T-helper 2 cell treated with Interferon-gamma antibody and Interleukin-4, amounts not matched to agents 100 ng/mL and 5 ng/mL, for 36 hours (primary cell): ENCODE measurements at regions not wholly inside any gene's neighbourhood (a gene's known extent, or its start where the extent isn't known, plus 50 kb on each side); places are given as distances from the start of the nearest gene placed in this dataset.

ENCODE experiments used
- intact Hi-C: fragments of 100-400 bp; cut with micrococcal nuclease; formaldehyde crosslinking; loops from one replicate; pipeline ENCODE4 v1.15.1; 2023

GRCh38 chr6:14250573-14250972 lies 133.0 kb downstream of the CD83 start:
- intact Hi-C loops: no loop called here

GRCh38 chr6:14252271-14252850 lies 134.8 kb downstream of the CD83 start:
- intact Hi-C loops: no loop called here

GRCh38 chr6:14254505-14254904 lies 136.9 kb downstream of the CD83 start:
- intact Hi-C loops: no loop called here

DNA sequence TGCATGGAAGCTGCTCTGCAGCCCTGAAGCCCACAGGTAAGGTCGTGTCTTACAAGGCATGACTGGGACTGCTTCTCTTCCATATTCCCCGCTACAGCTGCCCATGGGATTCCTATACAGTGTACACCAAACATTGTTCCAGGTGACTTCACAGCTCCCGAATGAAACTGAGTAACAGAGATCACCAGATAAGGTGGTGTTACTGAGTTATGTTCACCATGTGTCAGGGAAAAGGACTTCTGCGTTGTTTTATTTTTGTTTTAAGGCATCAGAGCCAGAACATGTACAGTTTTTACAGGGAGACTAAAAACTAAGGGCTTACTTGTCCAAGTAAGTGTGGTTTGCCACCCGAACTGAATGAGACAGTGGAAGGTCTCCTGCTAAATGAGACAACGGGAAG lies 138.3 kb downstream of the CD83 start:
- intact Hi-C loops: no loop called here

GRCh38 chr6:14258117-14258516 lies 140.5 kb downstream of the CD83 start:
- intact Hi-C loops: no loop called here

DNA sequence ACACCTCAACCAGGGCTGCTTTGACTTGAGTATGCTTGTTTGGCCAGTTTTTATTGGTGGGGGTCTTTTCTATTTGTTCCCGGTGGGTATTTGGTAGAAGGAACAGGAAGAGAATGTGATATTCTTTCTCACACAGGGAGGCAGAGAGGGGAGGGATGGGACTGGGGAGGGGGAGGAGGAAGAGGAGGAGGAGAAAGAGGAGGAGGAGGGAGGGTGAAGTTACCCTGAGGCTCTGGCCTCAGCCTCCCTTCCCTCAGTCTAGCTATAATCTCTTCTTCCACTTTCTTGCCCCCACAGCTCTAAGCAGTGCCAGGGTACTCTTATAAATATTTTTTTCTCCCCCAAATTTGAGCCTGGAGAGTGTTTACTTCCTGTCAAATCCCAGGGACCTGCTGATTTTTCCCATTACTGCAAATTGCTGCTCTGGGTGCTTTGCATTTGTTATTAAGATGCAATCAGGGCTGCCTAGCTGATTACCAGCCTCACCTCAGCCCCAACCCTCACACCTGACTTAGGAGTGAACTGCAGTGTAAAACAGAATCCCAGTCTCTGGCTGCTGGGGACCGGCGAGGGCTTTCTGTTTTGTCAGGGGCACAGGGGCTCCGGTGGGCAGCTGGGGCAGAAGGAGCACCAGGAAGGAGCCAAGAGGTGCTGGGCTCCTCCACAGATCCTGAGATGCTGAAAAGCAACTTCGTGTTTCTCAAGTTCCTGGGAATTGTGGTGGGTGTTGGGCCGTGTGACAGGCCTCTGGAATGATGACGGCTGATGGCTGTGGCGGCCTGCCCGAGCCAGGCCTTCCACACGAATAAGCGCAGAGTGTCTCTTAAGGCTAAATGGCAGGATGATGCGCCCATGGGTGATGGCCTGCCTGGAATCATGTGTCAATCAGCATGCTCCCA lies 141.4 kb downstream of the CD83 start:
- intact Hi-C loops: no loop called here

DNA sequence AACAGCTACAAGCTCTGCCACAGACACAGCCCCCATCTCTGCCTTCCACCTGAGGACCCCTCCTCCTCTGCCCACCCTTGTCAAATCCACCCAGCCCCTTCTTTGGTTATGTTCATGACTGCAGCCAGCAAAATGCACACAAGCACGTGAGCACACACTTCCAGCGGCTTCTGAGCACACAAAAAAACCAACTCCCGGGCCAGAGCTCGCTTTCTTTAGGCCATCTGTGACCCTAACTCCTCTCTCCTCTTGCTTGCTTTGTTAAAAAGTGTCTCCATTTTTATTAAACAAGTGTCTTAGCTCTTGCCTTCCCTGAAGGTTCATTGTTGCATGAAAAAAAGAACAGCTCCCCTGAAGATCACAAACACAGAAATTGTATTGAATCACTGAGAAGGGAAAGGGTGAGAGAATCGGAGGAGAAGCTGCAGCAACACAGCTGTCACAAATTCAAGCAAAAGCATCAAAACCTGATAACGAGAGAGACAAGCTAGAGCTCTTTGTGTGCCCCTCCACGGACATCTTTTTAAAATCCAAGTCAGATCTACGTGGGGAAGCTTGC lies 142.1 kb downstream of the CD83 start:
- intact Hi-C loops: no loop called here

GRCh38 chr6:14260839-14261238 lies 143.3 kb downstream of the CD83 start:
- intact Hi-C loops: no loop called here

DNA sequence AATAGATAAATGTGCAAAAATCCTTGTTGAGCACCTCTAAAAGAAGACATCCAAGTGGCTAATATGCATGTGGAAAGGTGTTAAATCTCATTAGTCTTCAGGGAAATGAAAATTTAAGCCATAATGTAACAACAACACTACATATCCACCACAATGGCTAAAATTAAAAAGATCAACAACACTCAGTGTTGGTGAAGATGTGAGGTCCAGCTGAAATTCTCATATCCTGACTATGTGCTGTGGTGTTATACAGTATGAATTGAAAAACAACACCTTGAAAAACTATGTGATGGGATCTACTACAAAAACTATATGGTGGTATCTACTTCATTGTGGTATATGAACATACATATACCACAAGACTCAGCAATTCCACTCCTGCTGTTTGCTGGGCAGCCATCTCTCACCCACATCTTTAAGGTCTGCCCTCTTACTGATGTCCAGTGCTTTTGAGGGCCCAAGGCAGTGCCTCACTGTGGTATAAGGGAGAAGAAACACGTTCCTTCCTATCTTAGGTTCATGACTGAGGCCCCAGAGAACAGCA lies 146.4 kb downstream of the CD83 start:
- intact Hi-C loops: no loop called here

- intact Hi-C loops: no loop called here
These were observed 147.8 kb downstream of the CD83 start for GRCh38 chr6:14265049-14266021.

GRCh38 chr6:14266266-14266665 lies 148.7 kb downstream of the CD83 start:
- intact Hi-C loops: no loop called here

GRCh38 chr6:14267885-14268660 lies 150.5 kb downstream of the CD83 start:
- intact Hi-C loops: no loop called here

DNA sequence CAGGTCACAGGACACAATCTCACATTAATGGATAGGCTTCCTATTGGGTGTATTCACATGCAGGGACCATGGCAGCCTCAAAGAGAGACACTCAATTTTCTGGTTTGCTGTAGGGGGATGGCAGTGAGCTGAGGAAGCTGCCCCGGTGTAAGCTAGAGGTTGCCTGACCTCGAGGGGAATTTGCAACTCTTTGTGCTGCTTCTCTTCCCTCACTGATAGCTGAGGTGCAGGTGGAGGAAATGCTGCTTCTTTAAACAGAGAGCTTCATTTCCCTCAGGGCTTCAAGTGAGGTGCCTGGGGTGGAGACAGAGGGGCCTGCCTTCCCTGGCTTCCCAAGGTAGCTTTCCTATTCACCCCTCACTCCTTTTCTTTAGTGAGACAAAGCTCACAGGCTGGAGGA lies 151.9 kb downstream of the CD83 start:
- intact Hi-C loops: no loop called here

DNA sequence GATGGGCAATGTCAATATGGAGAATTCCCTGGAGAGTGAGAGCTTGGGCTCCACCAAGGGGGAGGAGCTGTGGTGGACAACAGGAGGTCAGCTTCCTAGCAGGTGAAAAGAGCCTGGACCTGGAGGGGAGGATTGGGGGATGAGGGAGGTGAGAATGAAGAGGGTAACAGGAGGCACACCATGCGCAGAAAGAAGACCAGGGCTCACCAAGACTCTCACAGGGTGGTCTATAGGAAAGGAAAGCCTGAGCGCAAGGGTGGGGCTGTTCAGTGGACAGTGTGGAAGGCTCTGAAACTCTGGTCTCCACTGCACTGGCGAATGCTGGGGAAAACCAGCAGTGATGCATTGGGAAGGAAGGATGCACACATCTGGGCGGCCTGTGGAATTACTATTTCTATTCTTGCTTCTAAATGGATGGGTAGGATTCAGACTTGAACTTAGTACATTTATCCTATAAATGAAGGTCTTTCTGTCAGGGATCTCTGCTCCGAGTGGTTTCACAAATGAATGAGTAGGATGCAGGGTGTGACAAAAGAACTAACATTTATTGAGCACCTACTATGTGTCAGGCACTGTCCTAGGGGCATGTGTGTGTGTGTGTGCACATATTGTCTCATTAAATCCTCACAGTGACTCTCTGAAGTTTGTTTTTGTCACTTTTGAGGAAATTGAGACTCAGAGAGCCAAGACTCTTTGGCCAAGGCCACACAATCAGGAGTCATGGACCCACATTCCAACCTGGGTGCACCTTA lies 152.7 kb downstream of the CD83 start:
- intact Hi-C loops: no loop called here

- intact Hi-C loops: no loop called here
These were observed 153.6 kb downstream of the CD83 start for GRCh38 chr6:14270925-14271788.

- intact Hi-C loops: no loop called here
These were observed 154.5 kb downstream of the CD83 start for GRCh38 chr6:14271789-14272736.

DNA sequence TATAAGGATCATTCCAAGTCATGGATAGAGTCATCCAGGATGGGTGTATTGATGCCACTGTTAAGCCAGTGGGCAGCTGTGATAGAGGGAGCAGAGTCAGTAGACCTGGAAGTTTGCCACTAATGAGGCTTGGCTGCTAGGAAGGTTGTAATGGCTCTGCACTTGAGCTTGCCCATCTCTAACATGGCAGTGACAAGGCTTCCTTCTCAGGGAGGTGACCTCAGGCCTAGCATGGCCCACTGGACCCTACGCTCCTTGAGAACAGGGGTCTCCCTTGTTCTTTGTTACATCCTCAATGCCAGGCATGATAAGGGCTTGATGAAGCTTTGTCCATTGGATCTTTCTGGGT lies 155.1 kb downstream of the CD83 start:
- intact Hi-C loops: no loop called here

GRCh38 chr6:14273191-14273590 lies 155.6 kb downstream of the CD83 start:
- intact Hi-C loops: no loop called here
